Stimulated activated CD4-positive, alpha-beta T cell treated with anti-CD3 and anti-CD28 coated beads, Interleukin-4, amount 100 ng/mL, for 4 hours (primary cell): ENCODE measurements at regions not wholly inside any gene's neighbourhood (a gene's known extent, or its start where the extent isn't known, plus 50 kb on each side); places are given as distances from the start of the nearest gene placed in this dataset.

Experiments used
- DNase-seq, 2 experiments: peaks; one replicate each; pipeline ENCODE4 v3.0.0-alpha.2; 2020

DNA sequence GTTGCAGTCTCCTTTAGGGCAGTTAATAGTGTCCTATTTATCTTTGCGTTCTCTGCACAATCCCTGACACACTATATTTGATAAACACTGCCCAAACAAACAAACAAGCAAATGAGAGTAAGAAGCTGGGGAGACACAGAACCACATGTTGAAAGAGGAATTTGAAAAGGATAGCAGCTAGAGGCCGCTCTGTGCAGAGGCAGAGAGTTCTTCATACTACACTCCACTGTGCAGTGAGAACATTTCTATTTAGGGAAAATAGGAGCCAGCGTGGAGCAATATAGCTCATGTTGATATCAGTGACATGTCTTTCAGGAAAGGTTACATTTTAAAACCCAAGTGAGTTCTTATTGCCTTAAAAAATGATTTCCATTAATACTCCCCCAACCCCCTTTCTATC, 140.3 kb upstream of the SEL1L start:
- no peak for DNase-seq

DNA sequence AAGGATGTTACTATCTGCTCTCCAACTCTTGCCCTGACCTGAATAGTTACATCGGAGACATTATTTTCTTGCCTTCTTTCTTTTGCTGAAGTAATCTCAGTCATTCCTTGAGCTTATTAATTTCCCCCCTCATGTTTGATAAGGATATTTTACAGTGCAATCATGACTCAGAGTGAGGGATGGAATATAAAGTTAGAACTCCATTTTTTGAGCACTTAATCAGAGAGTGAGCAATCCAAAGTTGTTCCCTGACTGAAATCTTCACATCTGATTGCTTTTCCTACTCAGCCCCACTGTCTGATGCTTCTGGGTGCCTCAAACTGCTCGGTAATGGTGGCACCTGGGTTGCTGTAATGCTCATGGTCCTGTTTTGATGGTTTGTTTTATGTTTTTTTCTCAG, 142.7 kb upstream of the SEL1L start:
- DNase-seq = no peak

DNA sequence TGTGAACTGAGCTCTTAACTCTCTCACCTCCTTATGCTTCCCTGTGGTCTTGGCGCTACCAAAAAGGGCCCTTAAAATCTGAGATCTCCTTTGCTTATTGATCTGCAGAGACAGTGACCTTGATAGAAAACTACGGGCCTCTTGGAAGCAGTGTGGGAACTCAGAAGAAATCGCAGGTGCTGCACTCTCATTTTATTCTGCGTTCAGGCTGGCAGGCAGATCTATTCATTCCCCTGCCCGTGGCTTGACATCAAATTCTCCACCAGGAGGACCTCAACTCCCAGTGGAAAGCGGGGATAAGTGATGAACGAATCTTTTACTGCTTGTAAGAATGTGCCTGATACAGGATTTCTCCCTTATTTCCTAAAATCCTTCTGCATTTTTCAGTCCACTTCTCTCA, 143.2 kb upstream of the SEL1L start:
- DNase-seq = no peak

DNA sequence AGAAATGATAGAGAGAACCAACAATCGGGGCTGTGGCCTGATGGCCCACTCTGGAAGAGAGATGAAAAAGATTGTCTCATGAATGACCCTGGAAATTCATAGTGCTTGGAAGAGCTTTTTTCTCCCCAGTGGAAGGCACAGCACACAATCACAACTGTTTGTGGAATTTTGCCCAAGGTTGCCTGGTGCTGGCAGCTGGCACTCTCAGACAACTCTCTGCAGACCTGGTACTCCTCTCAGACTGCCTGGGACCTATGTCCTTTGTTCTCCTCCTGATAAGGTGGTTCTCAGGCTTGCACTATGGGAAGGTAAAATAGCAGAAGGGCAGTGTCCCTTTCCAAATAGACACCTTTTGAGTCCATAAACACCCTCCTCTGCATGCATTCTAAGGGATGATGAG, 144.1 kb upstream of the SEL1L start:
- no peak for DNase-seq

DNA sequence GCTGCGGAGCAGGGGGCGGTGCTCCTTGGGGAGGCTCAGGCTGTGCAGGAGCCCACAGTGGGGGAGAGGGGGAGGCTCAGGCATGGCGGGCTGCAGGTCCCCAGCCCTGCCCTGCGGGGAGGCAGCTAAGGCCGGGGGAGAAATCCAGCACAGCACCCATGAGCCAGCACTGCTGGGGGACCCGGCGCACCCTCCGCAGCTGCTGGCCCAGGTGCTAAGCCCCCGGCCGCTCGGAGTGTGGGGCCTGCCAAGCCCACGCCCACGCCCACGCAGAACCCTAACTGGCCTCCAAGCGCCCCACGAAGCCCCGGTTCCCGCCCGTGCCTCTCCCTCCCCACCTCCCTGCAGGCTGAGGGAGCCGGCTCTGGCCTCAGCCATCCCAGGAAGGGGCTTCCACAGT, 145.6 kb upstream of the SEL1L start:
- no peak for DNase-seq

DNA sequence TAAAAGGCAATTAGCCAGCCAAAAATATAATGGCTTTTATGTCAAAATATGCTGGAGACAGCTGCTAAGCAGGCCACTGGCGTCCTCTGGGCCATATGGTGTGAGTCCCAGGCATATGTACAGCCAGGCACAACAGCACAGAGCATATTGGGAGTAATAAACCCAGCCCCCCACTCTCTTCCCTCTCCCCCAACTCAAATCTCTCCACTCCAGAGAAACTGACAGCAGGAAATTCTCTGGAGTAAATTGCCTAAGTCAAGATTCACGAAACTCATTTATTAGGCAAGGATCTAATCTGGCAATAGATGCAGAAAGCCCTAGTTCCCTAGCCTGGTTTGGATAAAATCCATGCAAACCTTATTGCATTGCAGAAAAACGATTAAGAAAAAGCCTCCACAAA, 147.9 kb upstream of the SEL1L start:
- no peak for DNase-seq

DNA sequence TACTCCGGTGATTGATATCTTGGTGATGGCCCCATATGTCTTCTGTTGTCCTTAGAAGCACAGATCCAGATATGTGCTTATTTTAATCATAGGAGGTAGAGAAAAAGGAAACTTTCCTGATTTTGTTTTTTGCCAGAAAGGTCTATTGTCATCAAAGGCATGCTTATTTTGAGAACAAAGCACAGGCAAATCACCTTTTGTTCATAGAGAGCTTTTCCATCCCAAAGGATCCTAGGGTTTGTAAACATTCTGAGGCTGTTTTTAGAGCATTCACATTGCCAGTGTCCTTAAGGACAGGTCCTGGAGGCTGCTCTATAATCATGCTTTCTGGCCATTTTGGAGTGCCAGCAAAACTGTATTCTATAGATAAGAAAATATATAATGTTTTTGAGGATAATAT, 148.5 kb upstream of the SEL1L start:
- no peak for DNase-seq

DNA sequence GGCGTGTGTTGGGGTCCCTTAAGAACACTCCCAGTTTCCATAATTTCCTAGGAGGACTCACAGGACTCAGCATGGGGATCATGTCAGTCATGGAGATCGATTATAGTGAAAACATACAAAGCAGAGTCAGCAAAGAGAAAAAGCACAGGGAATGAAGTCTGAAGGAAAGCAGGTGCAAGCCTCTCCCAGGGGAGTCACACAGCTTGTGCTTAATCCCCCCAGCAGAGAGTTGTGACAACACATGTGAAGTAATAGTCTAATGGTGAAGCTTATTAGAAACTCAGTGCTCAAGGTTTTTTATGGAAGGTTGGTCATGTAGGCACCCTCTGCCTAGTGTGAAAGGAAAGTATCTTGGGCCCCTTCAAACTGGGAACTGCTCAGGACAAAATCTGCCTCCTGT, 149.0 kb upstream of the SEL1L start:
- no peak for DNase-seq

DNA sequence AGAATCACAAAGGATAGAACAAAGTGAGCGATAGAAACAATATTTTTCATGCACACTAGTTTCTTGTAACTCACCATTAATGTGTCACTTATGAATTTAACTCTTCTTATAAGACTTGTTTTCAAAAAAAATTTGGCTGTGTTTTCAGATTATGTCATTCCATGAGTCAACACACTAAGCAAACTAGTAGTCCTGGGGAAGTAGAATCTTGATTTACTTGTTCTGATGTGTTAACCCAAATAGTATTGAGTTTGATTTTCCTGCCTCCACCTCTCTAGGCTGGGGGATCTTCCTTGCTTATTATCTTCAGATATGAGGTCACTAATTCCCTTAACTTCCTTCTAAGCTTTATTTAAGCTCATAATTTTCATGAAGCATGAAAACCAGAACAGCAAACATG, 151.0 kb upstream of the SEL1L start:
- no peak for DNase-seq

DNA sequence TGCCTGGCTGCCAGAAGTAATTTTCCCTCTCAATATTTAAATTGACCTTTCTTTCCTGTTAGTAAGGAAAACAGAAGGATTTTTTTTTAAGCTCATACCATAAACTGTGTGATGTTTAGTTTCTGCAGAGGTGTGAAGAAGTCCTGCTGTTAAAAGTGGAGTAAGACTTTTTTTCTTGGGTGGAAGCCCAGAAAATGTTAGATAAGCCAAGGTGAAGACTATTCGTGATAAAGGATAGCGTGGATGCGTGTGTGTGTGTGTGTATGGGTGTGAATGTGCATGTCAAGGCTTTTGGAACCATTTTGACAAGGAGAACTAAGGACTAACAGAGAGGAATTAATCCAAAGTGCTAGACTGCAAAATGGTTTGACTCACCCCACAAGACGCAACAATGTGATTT, 152.9 kb upstream of the SEL1L start:
- no peak for DNase-seq

DNA sequence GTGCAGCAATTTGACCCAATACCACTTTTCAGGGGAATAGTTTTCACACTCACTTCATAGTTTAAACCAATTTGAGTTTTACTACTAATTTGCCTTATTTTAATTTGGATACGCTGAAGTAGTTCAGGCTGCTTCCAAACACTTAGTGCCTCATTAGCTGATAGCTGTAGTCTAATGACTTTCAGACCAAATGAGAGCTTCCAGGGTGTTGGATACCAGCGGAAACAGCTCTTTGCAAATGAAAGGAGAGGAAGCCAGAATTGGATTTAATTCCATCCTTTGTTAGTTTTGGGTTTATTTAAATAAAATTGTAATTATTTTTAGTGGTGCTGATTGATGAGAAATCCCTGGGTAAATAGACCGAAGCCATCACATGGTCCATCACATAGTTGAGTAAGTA, 158.3 kb upstream of the SEL1L start:
- no peak for DNase-seq

DNA sequence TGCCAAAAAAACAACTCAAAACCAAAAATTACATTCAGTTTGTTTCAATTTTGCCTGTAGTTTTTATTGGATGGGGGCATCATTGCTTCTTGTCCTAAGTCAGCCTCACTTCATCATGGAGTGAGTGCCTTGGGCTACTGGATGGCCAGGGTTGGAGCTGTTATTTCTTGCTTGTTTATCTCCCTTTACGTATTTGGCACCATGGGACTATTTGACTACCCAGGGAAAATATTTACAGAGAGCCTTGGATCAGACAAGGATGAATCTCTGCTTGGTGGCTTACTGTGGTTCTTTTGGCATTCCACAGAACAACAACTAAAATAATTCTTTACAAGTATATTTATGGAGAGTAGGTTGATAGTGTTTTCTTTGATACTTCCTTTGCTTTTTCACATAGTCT, 160.8 kb upstream of the SEL1L start:
- DNase-seq = no peak

DNA sequence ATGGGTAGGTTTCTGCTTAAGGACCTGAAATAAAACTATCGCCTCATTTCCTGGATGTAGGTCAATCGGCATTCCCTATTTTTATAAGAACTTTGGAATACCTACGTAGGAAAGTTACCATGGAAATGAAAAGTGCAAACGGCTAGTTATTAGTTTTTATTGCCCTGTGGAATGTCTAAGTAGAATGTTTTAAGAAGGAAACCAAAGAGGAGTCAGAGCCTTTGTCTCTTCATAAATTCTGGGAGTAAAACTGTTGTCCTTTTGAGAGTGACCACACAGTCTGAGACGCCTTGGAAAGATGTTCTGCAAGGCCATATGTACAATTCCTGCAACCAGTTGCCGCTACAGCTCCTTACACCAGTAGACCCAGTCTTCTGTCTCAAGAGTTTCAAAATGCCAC, 176.0 kb upstream of the SEL1L start:
- no peak for DNase-seq

DNA sequence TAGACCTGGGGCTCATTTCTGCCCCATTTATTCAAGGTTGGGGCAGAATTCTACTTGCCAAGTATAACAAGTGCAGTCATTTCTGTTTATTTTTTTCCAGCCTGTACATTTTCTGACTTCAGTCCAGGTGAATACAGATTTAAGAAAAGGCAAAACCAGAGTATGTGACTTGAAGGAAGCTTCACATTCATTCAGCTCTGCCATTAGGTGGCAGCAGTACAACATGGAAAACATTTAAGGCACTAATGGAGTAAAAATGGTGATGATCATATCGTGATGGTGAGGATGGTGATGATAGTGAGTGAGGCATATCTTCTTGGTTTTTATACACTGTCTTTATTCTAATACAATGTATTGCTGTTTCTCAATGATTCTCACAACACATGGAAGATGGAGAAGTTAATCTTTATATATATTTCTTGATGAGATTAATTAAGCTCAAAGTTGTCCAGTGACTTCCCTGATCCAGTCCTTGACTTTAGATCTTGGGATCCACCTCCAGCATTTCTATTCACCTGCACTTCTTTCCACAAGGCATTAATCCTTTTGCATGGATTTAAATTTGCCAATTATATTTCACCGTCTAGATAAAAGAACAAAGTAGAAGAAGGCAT, 176.7 kb upstream of the SEL1L start:
- no peak for DNase-seq

DNA sequence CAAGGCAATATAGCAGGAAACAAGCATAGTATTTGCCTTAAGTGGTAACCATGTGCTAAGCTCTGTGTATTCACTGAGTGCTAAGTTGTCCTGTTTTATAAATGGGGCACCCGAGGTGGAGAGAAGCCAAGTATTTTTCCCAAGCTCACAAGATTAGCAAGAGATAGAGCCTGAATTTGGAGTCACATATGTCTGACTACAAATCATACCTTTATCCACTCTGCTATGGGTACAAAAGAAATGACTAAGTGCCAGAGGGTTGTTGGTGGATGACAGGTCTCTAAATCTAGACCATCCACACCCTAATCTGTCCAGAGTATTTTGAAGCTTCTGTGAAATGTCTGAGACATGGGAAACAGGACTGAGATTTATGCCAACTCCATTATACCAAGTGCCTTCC, 182.1 kb upstream of the SEL1L start:
- DNase-seq = no peak

DNA sequence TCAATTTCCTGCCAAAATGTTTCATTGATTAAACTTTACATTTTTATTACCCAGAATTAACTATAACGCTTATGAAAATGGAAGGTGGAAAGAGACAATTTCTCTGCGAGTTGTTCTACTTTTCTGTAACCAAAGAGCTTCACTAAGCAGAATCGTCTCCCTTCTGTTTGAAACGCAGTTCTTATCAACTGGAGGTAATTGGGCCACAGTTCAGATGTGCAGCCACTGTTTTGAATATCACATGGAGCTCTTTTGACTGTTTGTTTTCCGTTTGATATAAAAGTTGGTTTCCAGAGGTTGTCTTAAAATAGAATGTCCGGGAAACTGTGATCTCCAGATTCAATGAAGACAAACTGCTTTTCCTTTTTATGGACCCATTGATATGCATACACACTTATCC, 183.3 kb upstream of the SEL1L start:
- no peak for DNase-seq

DNA sequence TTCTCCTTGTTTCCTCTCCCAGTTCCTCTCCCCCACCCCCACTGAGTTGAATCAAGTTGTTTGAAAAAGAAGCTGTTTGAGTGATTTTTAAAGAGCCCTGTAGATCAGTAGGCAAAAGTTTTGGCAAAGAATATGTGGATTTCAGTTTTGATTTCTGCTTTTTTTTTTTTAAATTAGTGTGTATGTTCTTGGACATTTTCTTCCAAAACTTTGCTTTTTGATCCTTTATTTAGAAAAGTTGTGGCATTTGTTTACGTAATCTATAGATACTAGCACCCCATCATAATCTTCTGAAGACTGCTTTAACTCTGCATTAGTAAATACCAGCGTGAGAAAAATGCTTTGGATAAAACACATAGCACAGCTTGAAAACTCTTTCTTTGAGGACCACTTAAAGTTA, 190.3 kb upstream of the SEL1L start:
- DNase-seq = no peak

DNA sequence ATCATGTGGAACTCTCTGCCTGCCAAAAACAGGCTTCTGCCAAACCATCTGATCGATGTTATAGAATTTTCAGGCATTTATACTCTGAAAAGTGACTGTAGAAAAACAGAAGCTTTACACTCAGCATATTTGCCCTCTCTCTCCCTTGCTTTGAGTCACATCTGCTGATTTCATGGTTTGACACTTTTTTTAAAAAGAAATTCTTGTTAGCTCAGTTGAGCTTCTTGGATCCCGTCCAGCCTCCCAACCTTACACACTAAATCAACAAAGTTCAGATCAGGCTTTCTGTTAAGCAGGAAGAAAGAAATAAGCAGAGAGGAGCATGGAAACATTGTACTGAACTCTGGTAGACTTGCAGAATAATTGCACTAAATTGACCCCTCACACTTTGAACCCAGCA, 193.6 kb upstream of the SEL1L start:
- DNase-seq = no peak

DNA sequence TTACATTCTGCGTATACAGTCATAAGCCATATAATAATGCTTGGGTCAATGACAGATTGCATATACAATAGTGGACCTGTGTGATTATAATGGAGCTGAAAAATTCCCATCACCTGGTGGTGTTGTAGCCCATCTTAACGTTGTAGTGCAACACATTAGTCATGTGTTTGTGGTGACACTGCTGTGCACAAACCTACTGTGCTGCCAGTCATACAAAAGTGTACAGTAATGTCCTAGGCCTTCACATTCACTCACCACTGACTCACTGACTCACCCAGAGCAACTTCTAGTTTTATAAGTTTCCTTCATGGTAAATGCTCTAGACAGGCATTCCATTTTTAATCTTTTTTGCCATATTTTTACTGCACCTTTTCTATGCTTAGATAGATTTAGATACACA, 194.8 kb upstream of the SEL1L start:
- DNase-seq = no peak

DNA sequence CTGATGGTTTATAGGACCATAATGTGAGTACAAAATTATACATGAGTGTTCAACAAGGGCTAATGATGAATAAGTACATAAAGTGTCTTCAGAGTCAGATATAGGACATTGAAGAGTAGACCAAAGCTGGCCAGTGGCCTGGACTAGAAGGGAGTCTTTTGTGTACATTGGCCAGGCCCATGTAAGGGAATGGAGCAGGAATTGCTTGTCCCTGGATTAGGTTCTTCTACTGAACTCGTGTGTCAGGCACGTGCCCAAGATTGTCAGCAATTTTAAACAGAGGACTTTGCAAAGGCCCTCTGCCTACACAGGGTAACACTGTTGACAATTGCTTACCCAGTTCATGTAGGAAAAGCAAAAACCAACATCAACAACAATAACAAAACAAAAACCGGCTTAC, 196.0 kb upstream of the SEL1L start:
- DNase-seq = no peak

DNA sequence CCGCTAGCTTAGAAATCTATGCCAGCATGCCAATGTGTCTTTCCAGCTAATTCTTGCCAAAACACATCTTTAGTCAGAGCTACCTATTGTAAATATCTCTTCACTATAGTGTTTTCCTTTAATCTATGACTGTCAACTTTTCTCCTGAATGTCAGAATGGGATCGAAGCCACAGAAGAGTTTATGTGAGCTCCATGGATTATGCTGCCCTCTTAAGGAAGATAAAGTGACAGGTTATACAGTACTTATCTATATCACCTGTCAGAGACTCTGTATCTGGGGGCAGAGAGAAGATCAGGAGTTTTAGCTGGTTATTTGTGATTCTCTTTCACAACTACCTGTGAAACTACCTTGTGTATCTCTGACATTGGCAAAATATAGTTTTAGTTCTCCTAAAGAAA, 204.3 kb upstream of the SEL1L start:
- DNase-seq = no peak

DNA sequence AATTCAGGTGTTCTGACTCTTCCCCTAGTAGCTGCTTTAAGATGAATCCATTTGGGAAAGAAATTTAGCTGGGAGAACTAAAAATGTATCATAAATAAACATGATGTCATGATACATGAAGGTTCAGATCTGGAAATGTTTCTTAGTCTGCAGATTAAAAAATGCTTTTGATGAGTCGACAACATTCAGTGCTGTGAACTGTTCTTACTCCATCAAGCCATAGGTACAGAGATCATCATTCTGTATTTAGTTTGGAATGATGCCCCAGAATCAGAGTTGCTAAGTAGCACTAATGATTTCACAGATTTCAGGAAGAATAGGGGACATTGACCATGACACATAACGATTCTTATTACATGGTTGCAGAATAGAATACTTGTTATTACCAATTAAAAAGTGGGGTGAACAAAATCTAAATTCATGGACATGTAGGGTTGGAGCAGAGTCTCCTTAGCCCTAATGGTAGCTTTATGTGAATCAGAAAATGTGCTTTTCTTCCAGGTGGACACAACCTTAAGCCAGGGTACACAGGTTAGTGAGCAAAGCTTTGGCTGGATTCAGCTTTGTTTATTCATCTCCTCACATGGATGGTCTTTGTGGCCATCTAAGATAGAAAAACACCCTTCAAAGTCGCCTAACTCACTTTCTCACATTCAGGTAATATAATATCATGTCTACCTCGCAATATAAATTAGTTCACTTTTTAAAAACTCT, 205.4 kb upstream of the SEL1L start:
- no peak for DNase-seq

DNA sequence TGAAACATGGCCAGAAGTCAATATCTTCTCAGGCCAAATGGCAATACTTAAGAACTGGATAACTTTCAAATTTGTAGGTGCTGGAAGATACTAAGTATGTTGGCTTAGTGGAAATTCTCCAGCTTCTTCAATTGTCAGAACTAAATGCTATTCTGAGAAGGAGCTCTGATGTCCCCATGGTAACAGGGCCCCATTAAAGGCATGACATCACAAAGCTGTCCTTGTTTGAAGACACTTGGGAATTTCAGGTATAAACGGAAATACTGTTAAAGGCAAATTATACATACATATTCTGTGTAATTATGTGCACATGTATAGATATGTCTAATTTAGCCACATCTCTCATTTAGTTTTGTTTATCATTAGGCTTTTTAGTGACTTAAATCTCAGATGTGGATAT, 210.0 kb upstream of the SEL1L start:
- DNase-seq = no peak

DNA sequence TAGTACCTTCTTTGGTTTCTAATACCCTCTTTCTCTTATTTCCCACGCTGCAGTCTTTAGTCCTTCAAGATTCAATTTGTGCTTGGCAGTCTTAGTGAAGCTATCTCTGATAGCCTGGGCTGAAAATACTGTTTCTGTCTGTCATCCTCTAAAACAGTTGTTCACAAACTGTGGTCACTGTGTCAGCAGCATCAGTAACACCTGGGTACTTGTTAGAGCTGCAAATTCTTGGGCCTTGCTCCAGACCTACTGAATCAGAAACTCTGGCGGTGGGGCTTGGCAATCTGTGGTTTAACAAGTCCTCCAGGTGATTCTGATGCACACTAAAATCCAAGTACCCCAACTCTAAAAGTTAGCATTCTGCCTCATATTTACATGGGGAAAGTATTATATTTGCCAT, 217.5 kb upstream of the SEL1L start:
- no peak for DNase-seq

DNA sequence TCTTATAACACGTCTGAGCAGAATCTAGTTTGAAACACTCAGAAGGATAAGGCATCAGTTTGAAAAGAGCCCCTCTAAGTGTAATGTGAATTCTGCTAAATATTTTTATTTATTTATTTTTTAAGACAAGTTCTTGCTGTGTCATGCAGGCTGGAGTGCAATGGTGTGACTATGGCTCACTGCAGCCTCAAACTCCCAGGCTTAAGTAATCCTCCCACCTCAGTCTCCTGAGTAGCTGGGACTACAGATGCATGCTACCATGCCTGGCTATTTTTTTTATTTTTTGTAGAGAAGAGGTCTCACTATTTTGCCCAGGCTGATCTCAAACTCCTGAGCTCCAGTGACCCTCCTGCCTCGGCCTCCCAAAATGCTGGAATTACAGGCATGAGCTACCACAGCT, 225.9 kb upstream of the SEL1L start:
- DNase-seq = no peak
